ENCODE measurements at regions not wholly inside any gene's neighbourhood (a gene's known extent, or its start where the extent isn't known, plus 50 kb on each side); places are given as distances from the start of the nearest gene placed in this dataset.
"Not testable (repeated sequence)": the region's sequence is repeated elsewhere in the genome, so short reads cannot be mapped to it uniquely, and the experiment has no call there.

DNA sequence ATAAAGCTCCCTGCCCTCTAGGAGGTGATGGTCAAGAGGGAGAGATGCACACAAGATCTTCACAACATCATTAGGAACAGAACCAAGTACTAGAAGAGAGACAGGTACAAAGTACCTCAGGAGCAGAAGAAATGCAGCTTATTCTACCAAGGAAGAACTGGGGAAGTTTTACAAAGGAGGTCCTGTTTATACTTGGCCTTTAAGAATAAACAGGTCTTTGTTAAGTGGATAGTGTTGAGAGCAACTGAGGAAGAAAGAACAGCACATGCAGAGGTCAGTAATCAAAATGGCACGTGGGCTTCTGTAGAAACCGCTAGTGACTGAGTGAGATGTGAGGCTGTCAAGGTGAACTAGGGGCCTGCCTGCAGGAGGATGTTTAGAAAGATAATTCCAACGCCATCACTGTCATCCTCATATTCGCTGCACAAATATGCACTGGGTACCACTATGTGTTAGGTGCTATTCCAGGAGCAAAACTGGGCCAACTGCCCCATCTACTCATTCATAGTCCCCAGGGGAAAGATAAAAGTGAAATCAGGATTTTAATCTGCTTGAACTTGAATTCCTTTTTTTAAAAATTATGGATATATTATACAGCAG is 61.1 kb downstream of the ID4 start:
- intact Hi-C loops (cut with micrococcal nuclease; ENCODE audit: unreplicated experiment): no loop called here
- Histone ChIP-seq H3K9me3 (ENCODE audit: low read depth, low read length, poor library complexity, severe bottlenecking) (no peaks in the 10 kb centered on the region), H3K27me3 (replicated peaks; ENCODE audit: insufficient read depth, low read depth, low read length, poor library complexity) (no peaks in the 10 kb centered on the region), H3K4me3 (ENCODE audit: low read depth, low read length, poor library complexity, severe bottlenecking) (no peak overlapping the region), H3K36me3 (ENCODE audit: insufficient read depth, low read length, poor library complexity, severe bottlenecking) (no peaks in the 10 kb centered on the region), H3K27ac (ENCODE audit: low read depth, low read length, poor library complexity, severe bottlenecking) (no peak overlapping the region), H3K4me1 (ENCODE audit: insufficient read depth, low read length, poor library complexity, severe bottlenecking) (no peaks in the 10 kb centered on the region)
- TF ChIP-seq, protein P1, sequence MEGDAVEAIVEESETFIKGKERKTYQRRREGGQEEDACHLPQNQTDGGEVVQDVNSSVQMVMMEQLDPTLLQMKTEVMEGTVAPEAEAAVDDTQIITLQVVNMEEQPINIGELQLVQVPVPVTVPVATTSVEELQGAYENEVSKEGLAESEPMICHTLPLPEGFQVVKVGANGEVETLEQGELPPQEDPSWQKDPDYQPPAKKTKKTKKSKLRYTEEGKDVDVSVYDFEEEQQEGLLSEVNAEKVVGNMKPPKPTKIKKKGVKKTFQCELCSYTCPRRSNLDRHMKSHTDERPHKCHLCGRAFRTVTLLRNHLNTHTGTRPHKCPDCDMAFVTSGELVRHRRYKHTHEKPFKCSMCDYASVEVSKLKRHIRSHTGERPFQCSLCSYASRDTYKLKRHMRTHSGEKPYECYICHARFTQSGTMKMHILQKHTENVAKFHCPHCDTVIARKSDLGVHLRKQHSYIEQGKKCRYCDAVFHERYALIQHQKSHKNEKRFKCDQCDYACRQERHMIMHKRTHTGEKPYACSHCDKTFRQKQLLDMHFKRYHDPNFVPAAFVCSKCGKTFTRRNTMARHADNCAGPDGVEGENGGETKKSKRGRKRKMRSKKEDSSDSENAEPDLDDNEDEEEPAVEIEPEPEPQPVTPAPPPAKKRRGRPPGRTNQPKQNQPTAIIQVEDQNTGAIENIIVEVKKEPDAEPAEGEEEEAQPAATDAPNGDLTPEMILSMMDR (conservative IDR thresholded peaks at IDR 0.05; ENCODE audit: low read depth, low read length): no peak
- TF ChIP-seq EZH2 (IDR thresholded peaks at IDR 0.05; ENCODE audit: borderline replicate concordance, low read depth, low read length, poor library complexity, severe bottlenecking): no peak
- BruUV-seq (replicated peaks): no TSS peak
- no peak for DNase-seq (ENCODE audit: low spot score)
- POLR2A ChIA-PET (ENCODE audit: low non-redundant PET): interaction anchor here (0.7 kb wide), 1 partner anchor 1384 kb away, joined by 20 read pairs; no protein-coding TSS in a partner anchor
- CTCF ChIA-PET: no interaction called here

DNA sequence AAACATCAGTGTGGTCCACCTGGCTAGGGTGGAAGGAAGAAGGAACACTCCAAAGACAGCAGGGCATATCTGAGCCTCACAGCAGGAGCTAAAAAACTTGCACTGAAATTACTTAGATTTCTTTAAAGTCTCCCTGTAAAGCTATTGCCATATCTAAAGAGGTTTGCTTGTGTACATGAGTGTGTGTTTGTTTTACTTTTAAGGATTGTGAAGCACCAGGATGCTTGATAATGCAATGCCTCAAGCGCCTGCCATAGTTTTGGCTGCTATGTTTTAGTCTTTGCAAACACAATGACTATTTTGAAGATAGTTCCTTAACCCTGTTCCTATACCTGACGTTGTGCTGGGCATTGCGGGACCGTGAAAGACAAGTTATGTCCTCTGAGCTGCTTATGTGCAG is 65.0 kb downstream of the ID4 start:
- intact Hi-C loops (cut with micrococcal nuclease; ENCODE audit: unreplicated experiment): no loop called here
- H3K4me1 ChIP-seq (ENCODE audit: insufficient read depth, low read length, poor library complexity, severe bottlenecking): no peaks in the 10 kb centered on the region
- H3K4me3 ChIP-seq (ENCODE audit: low read depth, low read length, poor library complexity, severe bottlenecking): no peak overlapping the region
- ChIA-PET POLR2A (ENCODE audit: low non-redundant PET) (no interaction called here), CTCF (no interaction called here)
- H3K36me3 ChIP-seq (ENCODE audit: insufficient read depth, low read length, poor library complexity, severe bottlenecking): no peaks in the 10 kb centered on the region
- no peaks in the 10 kb centered on the region for H3K9me3 ChIP-seq (ENCODE audit: low read depth, low read length, poor library complexity, severe bottlenecking)
- TF ChIP-seq, protein P1 (conservative IDR thresholded peaks at IDR 0.05; ENCODE audit: low read depth, low read length): no peak
- no peak overlapping the region for H3K27ac ChIP-seq (ENCODE audit: low read depth, low read length, poor library complexity, severe bottlenecking)
- BruUV-seq (replicated peaks): no TSS peak
- DNase-seq (ENCODE audit: low spot score): no peak
- no peaks in the 10 kb centered on the region for H3K27me3 ChIP-seq (replicated peaks; ENCODE audit: insufficient read depth, low read depth, low read length, poor library complexity)

DNA sequence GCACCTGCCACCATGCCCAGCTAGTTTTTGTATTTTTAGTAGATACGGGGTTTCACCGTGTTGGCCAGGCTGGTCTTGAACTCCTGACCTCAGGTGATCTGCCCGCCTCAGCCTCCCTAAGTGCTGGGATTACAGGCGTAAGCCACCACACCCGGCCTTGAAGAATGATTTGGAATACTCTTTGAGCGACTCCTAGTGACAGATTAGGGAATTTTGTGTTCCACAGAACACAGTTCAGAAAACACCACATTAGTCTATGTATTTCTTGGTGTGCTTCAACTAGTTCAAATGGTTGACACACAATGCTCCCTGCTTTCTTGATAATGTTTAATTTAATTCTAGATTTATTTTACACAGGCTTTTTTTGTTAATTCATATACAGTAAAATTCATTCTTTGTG is 67.2 kb downstream of the ID4 start:
- CTCF ChIA-PET; H3K4me3 ChIP-seq (ENCODE audit: low read depth, low read length, poor library complexity, severe bottlenecking); BruUV-seq (replicated peaks); DNase-seq (ENCODE audit: low spot score); POLR2A ChIA-PET (ENCODE audit: low non-redundant PET); H3K27ac ChIP-seq (ENCODE audit: low read depth, low read length, poor library complexity, severe bottlenecking); H3K27me3 ChIP-seq (replicated peaks; ENCODE audit: insufficient read depth, low read depth, low read length, poor library complexity); H3K9me3 ChIP-seq (ENCODE audit: low read depth, low read length, poor library complexity, severe bottlenecking); intact Hi-C loops (cut with micrococcal nuclease; ENCODE audit: unreplicated experiment); H3K36me3 ChIP-seq (ENCODE audit: insufficient read depth, low read length, poor library complexity, severe bottlenecking); H3K4me1 ChIP-seq (ENCODE audit: insufficient read depth, low read length, poor library complexity, severe bottlenecking): not testable (repeated sequence)

DNA sequence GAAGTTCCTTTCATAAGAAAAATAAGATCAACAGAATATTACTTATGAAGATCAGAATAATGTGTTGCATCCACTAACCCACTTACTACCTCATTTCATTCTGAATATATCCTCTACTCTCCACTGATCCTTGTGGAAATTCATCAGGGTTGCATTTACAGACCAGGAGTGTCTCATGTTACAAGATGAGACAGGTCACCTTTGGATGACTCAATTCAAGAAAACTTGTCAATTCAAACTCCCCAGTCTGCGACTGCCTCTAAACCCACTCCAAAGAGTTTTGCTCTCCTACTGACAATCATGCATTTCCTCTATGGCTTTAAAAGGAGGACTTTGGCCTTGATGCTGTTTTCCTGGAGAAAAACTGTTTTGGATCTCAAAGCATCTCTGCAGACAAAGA is 68.4 kb downstream of the ID4 start:
- POLR2A ChIA-PET (ENCODE audit: low non-redundant PET): no interaction called here
- no peaks in the 10 kb centered on the region for H3K36me3 ChIP-seq (ENCODE audit: insufficient read depth, low read length, poor library complexity, severe bottlenecking)
- no peak for DNase-seq (ENCODE audit: low spot score)
- CTCF ChIA-PET: no interaction called here
- TF ChIP-seq, protein P1 (conservative IDR thresholded peaks at IDR 0.05; ENCODE audit: low read depth, low read length): no peak
- TF ChIP-seq EZH2 (IDR thresholded peaks at IDR 0.05; ENCODE audit: borderline replicate concordance, low read depth, low read length, poor library complexity, severe bottlenecking): no peak
- no TSS peak for BruUV-seq (replicated peaks)
- H3K27ac ChIP-seq (ENCODE audit: low read depth, low read length, poor library complexity, severe bottlenecking): no peak overlapping the region
- intact Hi-C loops (cut with micrococcal nuclease; ENCODE audit: unreplicated experiment): no loop called here
- peaks cover 4% of the 10 kb centered on the region for H3K27me3 ChIP-seq (replicated peaks; ENCODE audit: insufficient read depth, low read depth, low read length, poor library complexity)
- no peaks in the 10 kb centered on the region for H3K4me1 ChIP-seq (ENCODE audit: insufficient read depth, low read length, poor library complexity, severe bottlenecking)
- H3K4me3 ChIP-seq (ENCODE audit: low read depth, low read length, poor library complexity, severe bottlenecking): no peak overlapping the region
- no peaks in the 10 kb centered on the region for H3K9me3 ChIP-seq (ENCODE audit: low read depth, low read length, poor library complexity, severe bottlenecking)
